Epithelial cell of esophagus (primary cell): ENCODE measurements at regions not wholly inside any gene's neighbourhood (a gene's known extent, or its start where the extent isn't known, plus 50 kb on each side); places are given as distances from the start of the nearest gene placed in this dataset.

ENCODE experiments used
- DNase-seq: peaks from one replicate; pipeline ENCODE4 v3.0.0; 2010; ENCODE audit warnings: low read depth
- H3K4me3 ChIP-seq: 2 replicates; pipeline ENCODE4 v1.5.1; 2011; ENCODE audit warnings: mild to moderate bottlenecking, low read length, control low read depth
- CTCF ChIP-seq: IDR thresholded peaks from 2 replicates; pipeline ENCODE4 v1.5.1; 2011; ENCODE audit warnings: low read depth, mild to moderate bottlenecking, low read length, control low read depth, inconsistent platforms; ENCODE audit not compliant: insufficient read depth; ENCODE audit errors: missing control alignments

DNA sequence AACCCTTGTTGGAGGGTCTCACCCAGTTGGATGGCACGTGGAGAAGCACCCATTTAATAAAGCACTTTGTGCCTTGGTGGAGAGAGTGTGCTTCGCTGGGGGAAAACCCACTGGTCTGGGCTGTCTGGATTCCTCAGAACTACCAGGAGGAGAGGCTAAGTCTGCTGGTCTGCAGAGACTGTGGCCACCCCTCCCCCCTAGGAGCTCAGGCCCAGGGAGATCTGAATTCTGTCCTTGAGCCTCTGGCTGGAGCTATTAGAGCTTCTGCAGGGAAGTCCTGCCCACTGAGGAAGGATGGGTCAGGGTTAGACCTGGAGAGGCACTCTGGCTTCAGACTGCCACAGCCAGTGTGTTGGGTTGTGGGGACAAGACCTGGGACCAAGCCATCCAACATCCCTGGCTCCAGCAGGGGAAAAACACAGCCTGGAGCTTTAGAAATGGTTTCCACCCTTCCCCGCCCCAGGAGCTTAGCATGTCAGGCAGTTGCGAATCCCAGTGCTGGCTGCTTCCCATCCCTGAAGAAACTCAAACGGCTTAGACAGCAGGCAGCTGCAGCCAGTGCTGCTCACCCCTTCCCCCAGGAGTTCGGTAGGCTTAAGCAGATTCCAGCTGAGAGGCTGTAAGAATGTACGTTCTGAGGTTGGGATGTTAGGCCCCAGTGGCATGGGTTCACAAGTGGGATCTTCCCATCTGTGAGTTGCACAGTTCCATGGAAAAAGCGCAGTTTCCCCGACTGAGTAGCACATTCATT is 288.3 kb downstream of the TGFB2 start:
- no peak for TF ChIP-seq CTCF
- no peak overlapping the region for H3K4me3 ChIP-seq
- no peak for DNase-seq

DNA sequence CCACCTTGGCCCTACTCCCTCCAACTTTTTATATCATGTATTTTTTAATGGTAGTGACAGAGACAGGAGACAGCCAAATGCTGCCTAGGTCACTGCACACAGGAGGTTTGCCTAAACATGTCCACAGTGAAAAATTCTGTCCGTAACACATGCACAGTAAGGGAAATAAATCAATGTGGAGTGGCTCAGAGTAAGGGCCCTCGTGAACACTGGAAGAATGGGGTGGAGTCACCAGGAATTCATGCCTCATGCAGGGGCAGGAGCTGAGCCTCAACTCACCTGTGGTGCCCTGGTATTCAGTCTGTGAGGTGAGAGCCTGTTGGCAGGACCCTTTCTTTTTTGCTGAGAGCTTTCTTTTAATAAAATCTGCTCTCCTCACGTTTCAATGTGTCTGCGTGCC is 289.1 kb downstream of the TGFB2 start:
- H3K4me3 ChIP-seq = no peak overlapping the region
- no peak for TF ChIP-seq CTCF
- peak; percentile 54 for DNase-seq

DNA sequence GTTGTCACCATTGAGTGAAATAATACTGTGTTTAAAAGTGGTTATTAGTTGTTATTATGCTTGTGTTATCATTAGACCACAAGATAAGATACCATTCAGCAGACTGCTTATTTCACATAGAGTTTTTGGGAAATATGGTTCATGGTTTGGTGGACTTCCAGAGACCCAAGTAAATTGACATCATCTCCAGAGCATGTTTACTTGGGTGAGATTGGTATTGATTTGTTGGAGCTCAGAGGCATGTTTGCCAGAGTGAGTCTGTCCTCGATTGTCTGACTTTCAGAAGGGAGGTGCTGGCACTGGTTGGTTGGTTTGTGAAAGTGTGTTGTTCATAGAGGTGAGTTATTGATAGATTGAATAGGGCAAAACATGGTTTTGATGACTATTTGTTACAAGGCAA is 291.4 kb downstream of the TGFB2 start:
- no peak for TF ChIP-seq CTCF
- no peak overlapping the region for H3K4me3 ChIP-seq
- DNase-seq = no peak

- TF ChIP-seq CTCF = no peak
- no peak overlapping the region for H3K4me3 ChIP-seq
- DNase-seq = no peak
These were observed 295.0 kb downstream of the TGFB2 start for GRCh38 chr1:218640173-218640572.

DNA sequence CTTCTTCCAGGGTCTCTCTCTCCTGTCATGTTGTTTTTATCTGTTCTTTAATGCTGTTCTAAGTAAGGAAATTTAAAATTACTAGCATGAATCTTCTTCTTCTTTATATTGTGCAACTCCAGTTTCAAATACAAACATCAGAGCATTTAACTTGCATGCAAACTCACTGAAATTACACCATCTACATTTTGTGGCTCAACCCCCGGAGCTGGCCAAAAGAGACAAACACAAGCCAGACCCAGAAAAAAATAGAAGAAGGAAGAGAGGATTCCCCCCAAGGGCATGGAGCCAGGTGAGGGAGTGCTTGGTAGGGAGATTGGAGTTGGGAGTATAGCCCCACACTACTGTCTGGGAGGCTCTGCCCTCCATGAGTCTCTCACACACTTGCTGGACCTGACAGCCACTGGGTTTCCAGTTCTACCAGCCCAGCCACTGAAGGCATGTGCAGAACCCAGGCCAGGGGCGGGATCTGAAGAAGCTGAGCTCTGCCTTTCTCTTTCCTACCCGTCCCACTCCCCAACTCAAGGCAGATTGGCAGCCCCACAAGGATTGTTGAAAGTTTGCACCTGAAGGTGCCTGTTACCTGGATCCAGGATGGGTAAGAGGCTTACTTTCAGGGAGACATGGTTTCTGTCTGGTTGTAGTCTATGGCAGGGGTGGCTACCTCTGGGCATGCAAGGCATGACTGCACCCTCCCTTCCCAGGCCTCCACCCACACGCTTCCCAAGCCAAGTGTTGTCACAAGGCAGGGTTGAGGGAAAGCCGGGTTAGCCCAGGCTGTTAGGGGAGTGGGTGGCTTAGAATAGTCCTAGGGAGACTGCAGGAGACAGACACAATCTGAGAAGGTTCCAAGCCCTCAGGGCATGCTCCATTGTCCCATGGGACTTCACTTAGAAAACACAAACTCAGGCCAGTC is 297.2 kb downstream of the TGFB2 start:
- peak; percentile 40 for DNase-seq
- no peak for TF ChIP-seq CTCF
- H3K4me3 ChIP-seq = no peak overlapping the region

- no peak for TF ChIP-seq CTCF
- no peak overlapping the region for H3K4me3 ChIP-seq
- no peak for DNase-seq
These were observed 298.1 kb downstream of the TGFB2 start for GRCh38 chr1:218643281-218643680.
